CD4-positive, alpha-beta T cell treated with Interleukin-4 for 1 hour (primary cell): ENCODE measurements at regions not wholly inside any gene's neighbourhood (a gene's known extent, or its start where the extent isn't known, plus 50 kb on each side); places are given as distances from the start of the nearest gene placed in this dataset.
"Not testable (repeated sequence)": the region's sequence is repeated elsewhere in the genome, so short reads cannot be mapped to it uniquely, and the experiment has no call there.

ENCODE experiments used
- DNase-seq, 2 donors: peaks; one replicate each; pipeline ENCODE4 v3.0.0-alpha.2; 2020 to 2022

DNA sequence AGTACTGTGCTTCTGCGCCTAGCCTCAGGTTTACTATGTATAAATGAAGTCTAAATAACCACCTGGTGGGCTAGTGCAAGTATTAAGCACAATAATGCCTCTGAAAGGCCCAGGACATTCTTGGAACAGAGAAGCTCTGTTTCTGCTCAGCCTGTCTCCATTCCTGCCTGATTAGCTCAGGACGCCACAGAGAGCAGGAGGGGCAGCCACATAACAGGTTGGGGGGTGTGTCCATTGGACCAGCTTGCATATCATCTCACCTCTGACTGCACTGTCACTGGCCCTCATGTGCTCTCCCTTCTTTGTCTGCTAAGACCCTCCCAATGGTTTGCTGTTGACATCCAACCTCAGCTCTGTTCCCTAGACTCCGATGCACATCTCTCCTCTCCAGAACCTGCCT, 52.8 kb upstream of the IKZF1 start:
- no peak for DNase-seq

DNA sequence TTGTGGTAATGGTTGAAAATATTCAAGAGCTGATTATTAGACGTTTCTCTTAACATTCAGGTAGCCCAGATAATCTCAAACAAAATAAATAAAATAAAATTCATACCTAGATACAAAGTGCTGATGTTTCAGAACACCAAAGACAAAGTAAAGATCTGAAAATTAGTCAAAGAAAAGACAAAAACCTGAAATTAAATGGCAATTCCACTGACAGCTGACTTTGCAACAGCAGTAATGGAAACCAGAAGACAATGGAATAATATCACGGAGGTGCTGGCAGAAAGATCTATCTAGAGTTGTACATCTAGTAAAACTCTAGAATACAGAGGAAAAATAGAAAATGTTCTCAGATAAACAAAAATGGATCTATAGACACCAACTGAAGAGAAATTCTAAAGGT, 58.0 kb upstream of the IKZF1 start:
- DNase-seq = no peak

DNA sequence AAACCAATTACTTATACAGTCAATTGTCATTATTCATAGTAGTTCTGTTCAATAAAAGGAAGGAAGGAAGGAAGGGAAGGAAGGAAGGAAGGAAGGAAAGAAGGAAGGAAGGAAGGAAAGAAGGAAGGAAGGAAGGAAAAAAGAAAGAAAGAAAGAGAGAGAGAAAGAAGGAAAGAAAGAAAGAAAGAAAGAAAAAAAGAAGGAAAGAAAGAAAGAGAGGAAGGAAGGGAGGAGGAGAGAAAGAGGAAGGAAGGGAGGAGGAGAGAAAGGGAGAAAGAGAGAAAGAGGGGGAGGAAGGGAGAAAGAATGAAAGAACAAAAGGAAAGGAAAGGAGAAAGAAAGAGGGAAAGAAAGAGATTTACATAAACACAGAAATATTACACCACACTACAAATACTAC, 62.4 kb upstream of the IKZF1 start:
- DNase-seq = not testable (repeated sequence)

DNA sequence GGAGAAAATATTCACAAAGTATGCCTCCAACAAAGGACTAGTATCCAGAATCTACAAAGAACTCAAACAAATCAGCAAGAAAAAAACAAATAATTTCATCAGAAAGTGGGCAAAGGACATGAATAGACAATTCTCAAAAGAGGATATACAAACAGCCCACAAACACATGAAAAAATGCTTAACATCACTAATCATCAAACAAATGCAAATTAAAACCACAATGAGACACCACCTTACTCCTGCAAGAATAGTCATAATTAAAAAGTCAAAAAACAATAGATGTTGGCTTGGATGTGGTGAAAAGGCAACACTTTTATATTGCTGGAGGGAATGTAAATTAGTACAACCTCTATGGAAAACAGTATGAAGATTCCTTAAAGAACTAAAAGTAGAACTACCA, 63.8 kb upstream of the IKZF1 start:
- DNase-seq = peak in 1 of 2 donors; percentile 27

DNA sequence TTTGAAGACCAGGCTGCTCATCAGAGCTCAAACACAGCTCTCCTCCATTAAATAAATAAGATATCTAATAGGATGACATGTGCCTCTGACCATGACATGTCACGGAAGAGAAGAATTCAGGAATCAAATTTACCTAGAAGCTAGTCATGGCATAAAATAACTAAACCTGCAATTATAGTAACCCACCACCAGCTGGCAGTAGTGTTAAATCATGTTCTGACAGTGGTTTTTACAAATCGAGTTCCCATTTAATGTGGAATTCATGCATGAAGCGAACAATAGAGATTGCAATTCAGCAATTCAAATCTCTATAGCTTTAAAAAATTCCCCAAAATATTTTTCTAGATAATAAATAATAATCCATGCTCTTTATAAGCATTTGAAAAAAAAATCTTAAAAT, 74.6 kb upstream of the IKZF1 start:
- DNase-seq = peak in 1 of 2 donors; percentile 33

DNA sequence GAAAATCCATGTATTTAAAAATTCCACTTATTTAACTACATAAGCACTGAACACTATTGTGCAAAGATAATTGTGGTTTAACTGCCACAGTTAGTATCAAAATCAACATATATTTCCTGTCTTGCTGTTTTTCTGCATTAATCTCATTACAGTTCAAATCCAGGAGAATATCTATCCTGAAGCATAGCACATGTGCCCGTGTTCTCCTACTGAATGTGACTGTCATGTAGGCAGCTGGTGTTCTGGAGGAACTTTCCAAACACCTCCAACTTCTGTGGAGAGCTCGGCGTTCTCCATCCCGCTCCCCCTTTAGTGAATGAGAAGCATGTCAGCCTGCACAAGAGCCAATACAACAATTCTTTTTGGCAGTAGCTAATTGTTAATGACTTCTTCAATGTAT, 76.4 kb upstream of the IKZF1 start:
- DNase-seq = no peak

DNA sequence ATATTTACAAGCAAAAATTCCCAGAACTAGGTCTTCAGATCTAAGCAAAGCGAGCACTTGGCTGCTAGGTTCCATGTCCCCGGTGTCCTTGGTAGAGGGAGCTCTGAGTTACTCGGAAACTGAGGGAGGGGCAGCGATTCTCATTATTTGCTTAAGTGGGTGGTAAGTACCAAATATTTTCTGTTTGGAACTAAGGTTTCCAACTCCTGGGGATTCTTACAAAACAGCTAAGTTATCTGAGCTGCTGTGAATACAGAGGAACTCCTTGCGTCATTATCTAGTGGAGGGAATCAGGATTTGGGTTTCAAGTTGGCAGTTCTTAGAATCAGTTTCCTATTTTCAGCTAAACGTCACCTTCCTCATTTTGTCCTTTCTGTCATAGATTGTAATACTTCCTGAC, 76.8 kb upstream of the IKZF1 start:
- peak in 1 of 2 donors; percentile 41 for DNase-seq

DNA sequence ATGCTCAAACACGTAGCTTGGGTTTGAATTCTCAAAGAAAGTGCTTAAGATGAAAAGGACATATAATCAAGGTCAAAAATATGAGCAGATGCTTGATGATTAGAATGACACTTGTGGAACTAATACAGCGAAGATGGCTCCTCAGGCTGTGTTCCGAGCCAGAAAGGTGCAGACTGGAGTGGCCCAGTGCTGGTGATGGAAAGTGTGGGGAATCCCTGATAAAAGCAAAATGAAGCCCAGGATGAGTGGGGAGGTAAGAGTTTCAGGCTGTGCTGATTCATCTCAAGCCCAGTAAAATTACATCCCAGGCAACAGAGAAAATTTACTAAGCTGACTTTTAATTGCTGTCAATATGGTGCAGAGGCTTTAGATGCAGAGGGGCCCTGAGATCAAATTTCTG, 77.8 kb upstream of the IKZF1 start:
- no peak for DNase-seq

DNA sequence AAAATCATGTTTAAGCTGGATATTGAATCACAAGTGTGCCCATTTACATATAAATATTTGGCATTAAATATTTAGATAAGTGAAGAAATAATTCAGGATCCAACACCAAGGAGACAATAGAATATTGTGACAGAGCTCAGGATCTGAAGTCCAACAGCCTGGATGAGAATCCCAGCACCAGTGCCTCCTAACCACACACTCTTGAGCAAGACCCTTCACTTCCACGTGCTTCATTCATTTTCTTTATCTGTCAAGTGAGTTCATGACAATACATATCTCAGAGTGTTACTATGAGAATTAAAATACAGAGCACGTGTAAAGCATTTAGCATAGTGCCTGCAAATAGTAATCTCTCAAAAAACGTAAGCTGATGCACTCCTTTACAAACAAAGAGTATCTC, 78.4 kb upstream of the IKZF1 start:
- no peak for DNase-seq

DNA sequence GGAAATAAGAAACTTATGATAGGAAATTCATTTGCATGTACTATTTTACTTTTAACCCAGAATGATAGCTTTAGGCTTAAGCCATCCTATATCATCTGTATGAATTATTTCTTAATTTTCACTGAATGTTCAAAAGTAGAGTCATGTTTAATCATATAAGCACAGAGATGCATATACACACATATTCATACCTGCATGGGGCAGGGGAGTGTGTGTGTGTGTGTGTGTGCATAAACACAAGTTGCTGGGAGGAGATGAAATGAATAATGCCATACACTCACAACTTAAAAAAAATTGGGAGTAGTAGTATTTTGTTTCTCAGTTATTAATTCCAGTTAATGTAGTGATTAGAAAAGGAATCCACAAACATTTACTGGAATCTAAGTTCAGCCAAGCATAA, 83.1 kb upstream of the IKZF1 start:
- DNase-seq = no peak

DNA sequence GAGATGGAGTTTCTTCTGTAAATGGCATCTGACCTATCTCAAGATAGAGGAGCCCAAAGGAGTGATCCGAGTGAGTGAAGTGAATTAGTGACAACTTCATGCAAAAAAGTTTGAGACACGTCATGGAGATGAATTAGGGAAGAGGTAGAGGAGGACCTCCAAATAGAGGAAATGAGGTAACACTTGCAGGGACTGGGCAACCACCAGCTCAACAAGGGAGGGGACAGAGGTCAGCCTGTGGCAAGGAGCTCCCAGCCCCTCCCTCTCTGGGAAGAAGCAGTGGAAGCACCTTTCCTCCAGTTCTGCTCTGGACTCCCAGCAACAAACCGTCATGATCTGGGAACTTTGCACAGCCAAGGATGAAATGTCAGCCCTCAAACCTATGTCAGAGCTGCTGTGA, 83.5 kb upstream of the IKZF1 start:
- DNase-seq = peak in 1 of 2 donors; percentile 57

DNA sequence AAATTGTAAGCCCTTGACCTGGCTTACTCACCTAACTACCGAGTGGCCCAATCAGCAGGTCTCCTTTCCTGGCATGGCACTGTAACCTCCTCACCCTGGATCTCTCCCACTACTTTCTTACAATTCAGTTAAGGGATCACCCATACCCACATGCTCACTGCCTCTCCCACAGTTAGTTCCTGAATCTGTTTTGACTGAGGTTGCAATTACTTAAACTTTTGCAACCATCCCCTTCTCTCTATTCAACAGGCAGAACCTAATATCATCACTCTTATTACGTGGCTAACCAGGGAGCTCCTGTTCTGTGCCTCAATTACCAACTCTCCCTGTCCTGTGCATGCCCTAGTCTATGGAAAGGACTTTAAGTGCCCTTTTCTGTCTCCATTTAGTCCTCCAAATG, 84.2 kb upstream of the IKZF1 start:
- DNase-seq = no peak

DNA sequence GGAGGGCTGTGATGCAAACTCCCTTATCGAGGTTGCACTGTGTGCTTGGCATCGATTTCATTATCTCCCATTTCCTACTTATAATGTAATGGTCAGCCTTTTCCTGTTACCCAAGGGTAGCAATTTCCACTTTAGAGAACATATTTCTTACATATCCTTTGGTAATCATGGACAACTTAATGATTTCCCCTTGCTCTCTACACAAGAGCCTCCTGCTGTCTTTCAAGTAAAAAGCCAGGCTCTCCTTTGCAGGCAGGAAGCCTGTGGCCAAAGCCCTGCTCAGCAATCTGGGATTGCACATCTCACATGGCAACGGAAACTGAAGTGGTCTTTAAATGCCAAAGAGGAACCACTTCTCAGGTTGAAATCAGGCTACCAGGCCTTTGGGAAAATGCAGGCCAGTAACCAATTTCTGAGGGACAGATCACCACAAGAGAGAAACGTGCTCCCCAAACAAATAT, 86.7 kb upstream of the IKZF1 start:
- no peak for DNase-seq

DNA sequence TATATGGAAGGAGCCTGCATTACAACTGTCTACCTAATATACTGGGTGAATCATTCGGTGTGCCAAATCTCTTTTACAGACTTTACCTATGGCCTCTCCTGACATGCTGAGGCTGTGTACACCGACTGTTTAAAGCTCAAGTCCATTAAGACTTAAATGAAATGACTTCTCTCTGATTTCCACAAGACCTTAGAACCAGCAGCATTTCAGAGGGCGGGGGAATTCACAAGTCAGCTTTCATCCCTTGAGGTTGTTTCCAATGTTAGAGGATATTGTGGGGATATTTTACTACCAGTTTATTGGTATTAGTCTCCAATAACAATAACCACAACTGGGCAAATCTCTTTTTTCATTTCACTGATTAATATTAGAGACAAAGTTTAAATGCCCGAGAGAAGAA, 87.1 kb upstream of the IKZF1 start:
- DNase-seq = no peak

DNA sequence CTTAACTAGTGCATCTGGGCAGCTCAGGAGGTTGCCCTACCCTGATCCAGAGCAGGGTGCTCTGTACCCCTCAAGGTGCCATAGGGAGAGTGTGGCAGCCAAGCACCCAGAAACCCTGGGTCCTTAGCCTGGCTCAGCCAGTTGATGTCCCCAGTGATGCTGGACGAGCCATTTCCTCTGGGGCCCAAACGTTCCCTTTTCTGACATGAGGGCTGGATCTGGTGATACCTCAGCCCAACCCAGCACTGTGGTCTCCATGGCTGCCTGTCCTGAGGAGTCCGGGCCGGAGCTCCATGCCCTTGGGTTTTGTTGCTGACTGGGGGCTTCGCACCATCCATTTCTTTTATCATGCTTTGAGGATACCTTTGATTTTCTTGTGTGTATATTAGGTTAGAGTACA, 87.9 kb upstream of the IKZF1 start:
- DNase-seq = no peak

DNA sequence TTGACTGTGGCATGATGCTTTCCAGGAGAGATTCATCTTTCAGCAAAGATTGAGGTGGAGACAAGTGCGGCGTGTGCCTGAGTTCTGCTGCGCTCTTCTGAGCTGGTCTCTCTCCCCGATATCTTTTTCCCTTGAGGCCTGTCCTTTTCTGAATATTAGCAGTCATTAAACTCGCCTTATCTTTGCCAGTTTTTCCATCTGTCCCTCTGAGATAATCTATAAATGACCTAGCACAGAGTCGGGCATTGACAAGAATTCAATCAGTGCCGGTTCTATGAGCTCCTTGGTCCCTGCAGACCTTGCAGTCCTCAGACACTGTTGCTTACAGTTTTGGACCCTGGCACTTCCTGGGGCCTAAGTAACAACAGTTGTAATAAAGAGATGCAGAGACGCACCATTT, 89.7 kb upstream of the IKZF1 start:
- DNase-seq = no peak

DNA sequence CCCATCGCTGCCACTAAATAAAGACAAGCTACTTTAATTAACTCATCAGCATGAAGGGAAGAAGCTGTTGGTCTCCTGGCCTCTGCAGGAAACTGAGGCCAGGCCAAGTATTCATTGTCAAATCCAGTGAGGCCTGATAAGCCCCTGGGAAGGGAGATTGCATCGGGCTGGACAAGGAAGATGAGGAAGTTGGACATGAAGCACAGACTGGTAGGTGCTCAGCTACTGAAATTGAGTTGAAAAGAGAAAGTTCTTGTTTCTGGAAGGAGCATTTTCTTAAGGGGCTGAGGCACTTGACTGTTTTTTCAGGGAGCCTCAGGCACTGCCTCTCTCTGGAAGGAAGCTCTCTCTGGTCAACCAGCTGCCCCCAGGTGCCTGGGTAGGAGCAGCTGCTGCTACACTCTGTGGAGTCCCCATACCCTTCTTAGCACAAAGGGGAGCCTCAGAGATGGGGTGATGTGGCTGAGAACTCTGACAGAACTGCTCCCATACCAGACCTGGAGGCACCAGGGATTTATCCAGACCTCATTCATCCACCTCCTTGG, 90.3 kb upstream of the IKZF1 start:
- no peak for DNase-seq

DNA sequence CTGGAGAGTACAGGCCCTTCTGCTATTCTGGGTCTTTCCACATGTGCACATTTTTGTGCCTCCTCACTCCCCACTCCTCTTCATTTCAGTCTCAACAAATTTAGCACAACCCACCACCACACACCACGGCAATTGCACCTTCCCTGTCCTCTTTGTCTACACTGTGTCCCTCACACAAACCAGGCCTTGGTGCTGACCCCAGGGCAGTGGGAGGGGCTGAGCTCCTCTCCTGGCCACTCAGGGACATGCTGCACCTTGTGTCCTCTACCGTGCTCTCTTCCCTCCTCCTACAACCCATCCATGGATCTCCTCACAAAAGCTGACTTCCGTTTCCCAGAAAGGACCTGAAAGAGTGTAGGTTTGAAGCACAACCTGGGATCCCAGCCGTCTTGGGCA, 90.9 kb upstream of the IKZF1 start:
- DNase-seq = no peak

DNA sequence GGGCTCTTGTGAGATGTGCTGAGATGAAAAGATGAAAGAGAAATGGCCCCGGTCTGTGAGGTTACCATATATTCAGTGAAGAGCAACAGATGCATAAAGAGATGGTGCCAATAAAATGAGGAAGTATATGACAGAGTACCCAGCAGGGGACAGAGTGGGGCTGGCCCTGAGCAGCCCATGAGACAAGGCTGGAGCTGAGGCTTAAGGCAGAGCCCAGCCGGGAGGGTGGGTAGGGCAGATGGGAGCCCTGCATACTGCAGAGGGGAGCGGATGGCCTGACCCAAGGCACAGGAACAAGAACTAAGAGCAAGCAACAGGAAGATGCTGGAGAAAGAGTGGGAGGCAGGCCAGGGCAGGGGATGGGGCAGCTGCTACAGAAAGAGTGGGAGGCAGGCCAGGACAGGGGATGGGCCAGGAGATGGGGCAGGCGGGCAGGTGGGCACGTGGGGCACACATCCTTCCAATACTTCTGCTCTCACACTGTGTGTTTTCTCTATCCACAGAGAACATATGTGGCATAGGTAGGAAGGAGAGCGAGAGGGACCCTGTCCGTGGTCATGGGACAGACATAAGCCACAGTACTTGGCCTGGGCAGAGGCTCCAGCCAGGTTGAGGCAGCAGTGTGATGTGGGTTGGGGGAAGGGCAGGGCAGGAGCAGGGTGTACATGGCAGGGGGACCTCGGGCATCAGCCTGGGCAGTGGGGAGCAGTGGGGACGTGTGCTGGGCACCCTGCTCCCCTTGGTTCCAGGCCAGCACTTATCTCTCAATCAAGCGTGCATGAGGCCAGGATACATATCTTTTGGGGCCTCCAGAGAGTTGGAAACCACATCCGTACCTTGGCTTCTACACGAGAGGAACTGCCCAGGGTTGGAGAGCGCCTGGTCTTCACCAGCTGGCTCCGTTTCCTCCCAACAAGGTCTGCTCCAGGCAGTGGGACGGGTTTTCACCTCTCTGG, 91.6 kb upstream of the IKZF1 start:
- peak; percentile 23 to 33 for DNase-seq

DNA sequence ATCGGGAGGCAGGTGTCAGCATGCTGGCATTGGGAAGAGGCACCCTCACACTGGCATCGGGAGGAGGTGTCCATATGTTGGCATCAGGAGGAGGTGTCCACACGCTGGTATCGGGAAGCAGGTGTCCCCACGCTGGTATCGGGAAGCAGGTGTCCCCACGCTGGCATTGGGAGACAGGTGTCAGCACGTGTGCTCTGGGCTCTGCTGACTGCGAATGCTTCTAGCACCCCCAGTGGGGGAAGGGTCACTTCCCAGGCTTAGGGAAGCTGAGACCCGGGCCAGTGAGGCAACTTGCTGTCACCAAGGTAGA, 92.5 kb upstream of the IKZF1 start:
- no peak for DNase-seq

DNA sequence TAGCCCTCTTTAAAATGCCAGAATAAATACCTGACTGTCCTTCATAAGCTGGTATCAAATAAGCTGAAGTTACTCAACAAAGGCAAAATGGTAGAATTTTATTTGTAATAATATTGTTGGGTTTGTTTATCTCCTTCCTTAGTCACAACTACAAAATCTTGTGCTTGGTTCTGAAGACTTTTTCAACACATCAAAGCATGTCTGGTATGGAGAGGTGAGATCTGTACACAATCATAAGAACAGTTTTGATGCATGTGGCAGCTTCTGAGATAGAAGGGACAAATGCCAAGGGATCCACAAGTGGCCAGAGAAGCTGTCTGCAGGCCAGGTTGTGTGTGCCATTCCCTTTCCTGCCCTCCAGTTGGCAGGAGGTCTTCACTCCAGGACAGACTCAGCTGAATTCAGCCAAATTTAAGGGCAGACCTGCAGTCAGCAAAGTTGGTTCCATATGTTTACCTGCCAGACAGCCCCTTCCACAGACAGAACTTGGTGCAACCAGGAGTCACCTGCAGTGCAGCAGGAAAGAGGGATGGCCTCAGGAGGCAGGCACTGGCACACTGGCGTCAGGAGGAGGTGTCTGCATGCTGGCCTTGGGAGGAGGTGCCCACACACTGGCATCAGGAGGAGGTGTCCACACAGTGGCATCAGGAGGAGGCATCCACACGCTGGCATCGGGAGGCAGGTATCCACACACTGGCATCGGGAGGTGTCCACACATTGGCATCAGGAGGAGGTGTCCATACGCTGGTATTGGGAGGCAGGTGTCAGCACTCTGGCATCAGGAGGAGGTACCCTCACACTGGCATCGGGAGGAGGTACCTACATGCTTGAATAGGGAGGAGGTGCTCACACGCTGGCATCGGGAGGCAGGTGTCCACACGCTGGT, 93.1 kb upstream of the IKZF1 start:
- no peak for DNase-seq

DNA sequence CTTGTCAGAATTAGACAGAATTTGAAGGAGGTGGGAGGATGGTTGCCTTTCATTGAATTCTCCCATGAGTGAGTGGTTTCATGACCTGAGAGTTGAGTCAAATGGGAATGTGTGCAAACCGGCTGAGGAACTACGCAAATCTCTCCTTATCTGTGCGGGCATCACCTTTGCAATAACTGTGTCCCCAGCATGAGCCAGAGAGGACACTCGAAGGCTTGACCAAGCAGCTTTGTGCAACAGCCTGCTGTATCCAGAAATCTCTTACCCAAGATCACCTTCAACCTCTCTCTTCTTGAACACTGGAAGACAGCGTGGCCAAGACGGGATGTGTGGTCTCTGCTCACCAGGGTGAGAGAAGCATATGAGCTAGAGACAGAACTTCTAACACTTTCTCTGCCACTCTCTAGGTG, 93.8 kb upstream of the IKZF1 start:
- no peak for DNase-seq

DNA sequence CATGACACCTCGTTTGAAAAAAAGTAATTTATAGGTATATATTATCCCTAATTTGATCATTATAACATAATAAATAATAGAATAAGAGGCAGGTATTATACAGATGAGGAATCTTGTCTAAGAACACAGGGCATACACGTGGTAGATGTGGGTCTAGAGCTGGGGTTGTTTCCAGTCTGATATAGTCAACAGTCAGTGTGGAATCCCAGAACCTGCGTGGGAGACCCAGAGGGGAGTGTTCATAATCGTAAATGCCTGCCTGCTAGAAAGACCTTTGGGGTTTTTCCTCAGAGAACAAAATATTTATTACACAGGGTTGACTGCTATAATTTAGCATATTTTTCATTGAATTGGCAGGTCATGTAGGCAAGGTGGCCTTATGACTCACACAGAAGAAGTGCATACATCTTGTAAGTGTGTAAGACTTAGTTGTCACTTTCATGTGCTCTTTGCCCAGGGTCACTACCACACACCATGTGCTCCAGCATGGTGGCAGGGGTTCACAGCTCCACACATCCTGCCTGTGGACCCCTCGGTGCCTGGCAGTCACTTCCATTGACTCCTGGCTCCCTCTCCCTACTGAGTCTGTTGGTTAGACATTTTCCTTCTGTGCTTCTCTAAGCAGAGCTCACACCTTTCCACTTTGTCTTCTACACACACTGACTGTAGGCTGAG, 94.9 kb upstream of the IKZF1 start:
- DNase-seq = no peak
